ENCODE measurements at regions not wholly inside any gene's neighbourhood (a gene's known extent, or its start where the extent isn't known, plus 50 kb on each side); places are given as distances from the start of the nearest gene placed in this dataset.
"Not testable (repeated sequence)": the region's sequence is repeated elsewhere in the genome, so short reads cannot be mapped to it uniquely, and the experiment has no call there.

GRCh38 chr7:108652886-108653285 lies 83.2 kb downstream of the DNAJB9 start:
- Histone ChIP-seq H3K27ac (ENCODE audit: low read depth, low read length) (no peak overlapping the region), H3K36me3 (ENCODE audit: control insufficient read depth in 1 of 2, insufficient read depth in 2 of 2, low read length in 2 of 2) (no peaks in the 10 kb centered on the region), H3K9me3 (ENCODE audit: control insufficient read depth in 1 of 2, low read length in 2 of 2) (no peaks in the 10 kb centered on the region), H3K9ac (ENCODE audit: low read depth in 1 of 2, low read length in 2 of 2) (no peak overlapping the region), H3K27me3 (ENCODE audit: control insufficient read depth in 1 of 2, insufficient read depth in 2 of 2, low read length in 2 of 2) (no peaks in the 10 kb centered on the region), H3K4me3 (ENCODE audit: low read depth in 1 of 2, low read length in 2 of 2) (no peak overlapping the region), H3K4me1 (ENCODE audit: control insufficient read depth in 1 of 2, insufficient read depth in 2 of 2, low read length in 2 of 2) (no peaks in the 10 kb centered on the region)

- Histone ChIP-seq H3K9ac (ENCODE audit: low read depth in 1 of 2, low read length in 2 of 2) (no peak overlapping the region), H3K4me1 (ENCODE audit: control insufficient read depth in 1 of 2, insufficient read depth in 2 of 2, low read length in 2 of 2) (no peaks in the 10 kb centered on the region), H3K4me3 (ENCODE audit: low read depth in 1 of 2, low read length in 2 of 2) (no peak overlapping the region), H3K27ac (ENCODE audit: low read depth, low read length) (no peak overlapping the region), H3K9me3 (ENCODE audit: control insufficient read depth in 1 of 2, low read length in 2 of 2) (no peaks in the 10 kb centered on the region), H3K27me3 (ENCODE audit: control insufficient read depth in 1 of 2, insufficient read depth in 2 of 2, low read length in 2 of 2) (no peaks in the 10 kb centered on the region), H3K36me3 (ENCODE audit: control insufficient read depth in 1 of 2, insufficient read depth in 2 of 2, low read length in 2 of 2) (no peaks in the 10 kb centered on the region)
Observed at GRCh38 chr7:108653526-108653925, 83.9 kb downstream of the DNAJB9 start.

GRCh38 chr7:108657140-108657726 lies 87.6 kb downstream of the DNAJB9 start:
- not testable (repeated sequence) for H3K27ac ChIP-seq (ENCODE audit: low read depth, low read length); H3K36me3 ChIP-seq (ENCODE audit: control insufficient read depth in 1 of 2, insufficient read depth in 2 of 2, low read length in 2 of 2); H3K27me3 ChIP-seq (ENCODE audit: control insufficient read depth in 1 of 2, insufficient read depth in 2 of 2, low read length in 2 of 2); H3K4me1 ChIP-seq (ENCODE audit: control insufficient read depth in 1 of 2, insufficient read depth in 2 of 2, low read length in 2 of 2); H3K9ac ChIP-seq (ENCODE audit: low read depth in 1 of 2, low read length in 2 of 2); H3K9me3 ChIP-seq (ENCODE audit: control insufficient read depth in 1 of 2, low read length in 2 of 2); H3K4me3 ChIP-seq (ENCODE audit: low read depth in 1 of 2, low read length in 2 of 2)

GRCh38 chr7:108659261-108659660 lies 89.6 kb downstream of the DNAJB9 start:
- Histone ChIP-seq H3K36me3 (ENCODE audit: control insufficient read depth in 1 of 2, insufficient read depth in 2 of 2, low read length in 2 of 2) (no peaks in the 10 kb centered on the region), H3K4me3 (ENCODE audit: low read depth in 1 of 2, low read length in 2 of 2) (no peak overlapping the region), H3K4me1 (ENCODE audit: control insufficient read depth in 1 of 2, insufficient read depth in 2 of 2, low read length in 2 of 2) (no peaks in the 10 kb centered on the region), H3K9me3 (ENCODE audit: control insufficient read depth in 1 of 2, low read length in 2 of 2) (no peaks in the 10 kb centered on the region), H3K9ac (ENCODE audit: low read depth in 1 of 2, low read length in 2 of 2) (no peak overlapping the region), H3K27me3 (ENCODE audit: control insufficient read depth in 1 of 2, insufficient read depth in 2 of 2, low read length in 2 of 2) (no peaks in the 10 kb centered on the region), H3K27ac (ENCODE audit: low read depth, low read length) (no peak overlapping the region)

- H3K27ac ChIP-seq (ENCODE audit: low read depth, low read length): no peak overlapping the region
- H3K9me3 ChIP-seq (ENCODE audit: control insufficient read depth in 1 of 2, low read length in 2 of 2): no peaks in the 10 kb centered on the region
- H3K9ac ChIP-seq (ENCODE audit: low read depth in 1 of 2, low read length in 2 of 2): no peak overlapping the region
- H3K36me3 ChIP-seq (ENCODE audit: control insufficient read depth in 1 of 2, insufficient read depth in 2 of 2, low read length in 2 of 2): no peaks in the 10 kb centered on the region
- no peaks in the 10 kb centered on the region for H3K4me1 ChIP-seq (ENCODE audit: control insufficient read depth in 1 of 2, insufficient read depth in 2 of 2, low read length in 2 of 2)
- H3K4me3 ChIP-seq (ENCODE audit: low read depth in 1 of 2, low read length in 2 of 2): no peak overlapping the region
- no peaks in the 10 kb centered on the region for H3K27me3 ChIP-seq (ENCODE audit: control insufficient read depth in 1 of 2, insufficient read depth in 2 of 2, low read length in 2 of 2)
Observed at GRCh38 chr7:108659867-108660266, 90.2 kb downstream of the DNAJB9 start.

- Histone ChIP-seq H3K36me3 (ENCODE audit: control insufficient read depth in 1 of 2, insufficient read depth in 2 of 2, low read length in 2 of 2) (no peaks in the 10 kb centered on the region), H3K4me1 (ENCODE audit: control insufficient read depth in 1 of 2, insufficient read depth in 2 of 2, low read length in 2 of 2) (no peaks in the 10 kb centered on the region), H3K27me3 (ENCODE audit: control insufficient read depth in 1 of 2, insufficient read depth in 2 of 2, low read length in 2 of 2) (no peaks in the 10 kb centered on the region), H3K27ac (ENCODE audit: low read depth, low read length) (no peak overlapping the region), H3K9me3 (ENCODE audit: control insufficient read depth in 1 of 2, low read length in 2 of 2) (no peaks in the 10 kb centered on the region), H3K9ac (ENCODE audit: low read depth in 1 of 2, low read length in 2 of 2) (no peak overlapping the region), H3K4me3 (ENCODE audit: low read depth in 1 of 2, low read length in 2 of 2) (no peak overlapping the region)
Observed at GRCh38 chr7:108660465-108660864, 90.8 kb downstream of the DNAJB9 start.

- H3K9ac ChIP-seq (ENCODE audit: low read depth in 1 of 2, low read length in 2 of 2): no peak overlapping the region
- H3K27me3 ChIP-seq (ENCODE audit: control insufficient read depth in 1 of 2, insufficient read depth in 2 of 2, low read length in 2 of 2): no peaks in the 10 kb centered on the region
- no peaks in the 10 kb centered on the region for H3K4me1 ChIP-seq (ENCODE audit: control insufficient read depth in 1 of 2, insufficient read depth in 2 of 2, low read length in 2 of 2)
- no peaks in the 10 kb centered on the region for H3K36me3 ChIP-seq (ENCODE audit: control insufficient read depth in 1 of 2, insufficient read depth in 2 of 2, low read length in 2 of 2)
- H3K27ac ChIP-seq (ENCODE audit: low read depth, low read length): no peak overlapping the region
- H3K9me3 ChIP-seq (ENCODE audit: control insufficient read depth in 1 of 2, low read length in 2 of 2): no peaks in the 10 kb centered on the region
- no peak overlapping the region for H3K4me3 ChIP-seq (ENCODE audit: low read depth in 1 of 2, low read length in 2 of 2)
Observed at GRCh38 chr7:108662783-108663362, 93.2 kb downstream of the DNAJB9 start.

- no peaks in the 10 kb centered on the region for H3K36me3 ChIP-seq (ENCODE audit: control insufficient read depth in 1 of 2, insufficient read depth in 2 of 2, low read length in 2 of 2)
- H3K27ac ChIP-seq (ENCODE audit: low read depth, low read length): no peak overlapping the region
- H3K4me3 ChIP-seq (ENCODE audit: low read depth in 1 of 2, low read length in 2 of 2): no peak overlapping the region
- H3K9ac ChIP-seq (ENCODE audit: low read depth in 1 of 2, low read length in 2 of 2): no peak overlapping the region
- H3K27me3 ChIP-seq (ENCODE audit: control insufficient read depth in 1 of 2, insufficient read depth in 2 of 2, low read length in 2 of 2): no peaks in the 10 kb centered on the region
- no peaks in the 10 kb centered on the region for H3K9me3 ChIP-seq (ENCODE audit: control insufficient read depth in 1 of 2, low read length in 2 of 2)
- no peaks in the 10 kb centered on the region for H3K4me1 ChIP-seq (ENCODE audit: control insufficient read depth in 1 of 2, insufficient read depth in 2 of 2, low read length in 2 of 2)
Observed at GRCh38 chr7:108663701-108664100, 94.0 kb downstream of the DNAJB9 start.

- Histone ChIP-seq H3K4me1 (ENCODE audit: control insufficient read depth in 1 of 2, insufficient read depth in 2 of 2, low read length in 2 of 2) (no peaks in the 10 kb centered on the region), H3K4me3 (ENCODE audit: low read depth in 1 of 2, low read length in 2 of 2) (no peak overlapping the region), H3K9ac (ENCODE audit: low read depth in 1 of 2, low read length in 2 of 2) (no peak overlapping the region), H3K27ac (ENCODE audit: low read depth, low read length) (no peak overlapping the region), H3K36me3 (ENCODE audit: control insufficient read depth in 1 of 2, insufficient read depth in 2 of 2, low read length in 2 of 2) (no peaks in the 10 kb centered on the region), H3K27me3 (ENCODE audit: control insufficient read depth in 1 of 2, insufficient read depth in 2 of 2, low read length in 2 of 2) (no peaks in the 10 kb centered on the region), H3K9me3 (ENCODE audit: control insufficient read depth in 1 of 2, low read length in 2 of 2) (no peaks in the 10 kb centered on the region)
Observed at GRCh38 chr7:108667216-108667615, 97.5 kb downstream of the DNAJB9 start.

- no peaks in the 10 kb centered on the region for H3K27me3 ChIP-seq (ENCODE audit: control insufficient read depth in 1 of 2, insufficient read depth in 2 of 2, low read length in 2 of 2)
- no peak overlapping the region for H3K9ac ChIP-seq (ENCODE audit: low read depth in 1 of 2, low read length in 2 of 2)
- no peak overlapping the region for H3K27ac ChIP-seq (ENCODE audit: low read depth, low read length)
Observed at GRCh38 chr7:108669958-108670357, 100.3 kb downstream of the DNAJB9 start.

GRCh38 chr7:108673699-108674098 lies 104.0 kb downstream of the DNAJB9 start:
- not testable (repeated sequence) for H3K9ac ChIP-seq (ENCODE audit: low read depth in 1 of 2, low read length in 2 of 2); H3K27me3 ChIP-seq (ENCODE audit: control insufficient read depth in 1 of 2, insufficient read depth in 2 of 2, low read length in 2 of 2); H3K27ac ChIP-seq (ENCODE audit: low read depth, low read length); H3K9me3 ChIP-seq (ENCODE audit: control insufficient read depth in 1 of 2, low read length in 2 of 2); H3K4me1 ChIP-seq (ENCODE audit: control insufficient read depth in 1 of 2, insufficient read depth in 2 of 2, low read length in 2 of 2); H3K4me3 ChIP-seq (ENCODE audit: low read depth in 1 of 2, low read length in 2 of 2); H3K36me3 ChIP-seq (ENCODE audit: control insufficient read depth in 1 of 2, insufficient read depth in 2 of 2, low read length in 2 of 2)

More at GRCh38 chr7:108669958-108670357, 100.3 kb downstream of the DNAJB9 start:
- Histone ChIP-seq H3K4me1 (ENCODE audit: control insufficient read depth in 1 of 2, insufficient read depth in 2 of 2, low read length in 2 of 2) (no peaks in the 10 kb centered on the region), H3K4me3 (ENCODE audit: low read depth in 1 of 2, low read length in 2 of 2) (no peak overlapping the region), H3K9me3 (ENCODE audit: control insufficient read depth in 1 of 2, low read length in 2 of 2) (no peaks in the 10 kb centered on the region), H3K36me3 (ENCODE audit: control insufficient read depth in 1 of 2, insufficient read depth in 2 of 2, low read length in 2 of 2) (no peaks in the 10 kb centered on the region)

All from duodenal mucosa (tissue), 2 donors.